ENCODE measurements at regions not wholly inside any gene's neighbourhood (a gene's known extent, or its start where the extent isn't known, plus 50 kb on each side); places are given as distances from the start of the nearest gene placed in this dataset.

DNA sequence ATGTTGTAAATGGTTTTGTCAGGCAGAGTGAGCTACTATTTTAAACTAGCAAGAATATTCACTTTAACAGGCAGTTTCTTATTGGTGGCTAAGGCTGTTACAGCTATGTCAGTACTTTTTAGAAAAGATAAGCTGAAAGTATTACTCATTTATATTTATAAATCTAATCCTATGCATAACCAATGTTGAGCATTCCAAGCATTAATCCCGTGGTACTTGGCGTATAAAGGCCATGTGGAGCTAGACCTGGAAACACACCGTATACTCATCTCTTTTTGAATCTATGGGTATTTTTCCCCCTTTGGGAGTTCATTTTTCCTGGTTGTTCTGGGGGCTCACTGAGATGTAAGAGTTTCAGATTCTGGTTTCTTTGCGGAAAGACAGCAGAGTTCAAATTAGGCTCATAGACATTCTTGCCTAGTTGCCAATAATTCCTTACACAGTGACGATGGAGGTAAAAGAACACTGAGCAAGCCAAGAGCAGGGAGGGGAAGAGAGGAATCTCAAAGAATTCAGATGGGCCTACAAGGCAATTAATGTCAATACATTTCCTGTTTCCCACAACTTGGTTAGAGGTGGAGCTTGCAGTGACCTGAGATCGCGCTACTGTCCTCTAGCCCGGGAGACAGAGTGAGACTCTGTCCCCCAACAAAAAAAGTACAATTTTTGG is 211.5 kb downstream of the SOX4 start:
- no peaks in the 10 kb centered on the region for H3K9me3 Mint-ChIP-seq
- Histone ChIP-seq H2AFZ (ENCODE audit: low read length) (no peak overlapping the region), H2BK120ac (ENCODE audit: low read depth, low read length, poor library complexity, severe bottlenecking) (no peak overlapping the region), H3K4ac (ENCODE audit: low read depth, low read length) (no peak overlapping the region), H3K23ac (ENCODE audit: insufficient read length, low read depth, low read length) (no peak overlapping the region), H3T11ph (ENCODE audit: low read length) (no peak overlapping the region), H3K9me3 (ENCODE audit: control insufficient read depth, low read depth, low read length) (no peaks in the 10 kb centered on the region), H3K79me2 (ENCODE audit: insufficient read depth, low read length) (peaks cover 8% of the 10 kb centered on the region; the same call in 1 of the 2 replicates), H4K8ac (replicated peaks; ENCODE audit: insufficient read length, low read depth, low read length) (no peak overlapping the region), H2BK12ac (ENCODE audit: insufficient read length, low read depth, low read length) (no peak overlapping the region), H2BK5ac (ENCODE audit: insufficient read length, low read length) (no peak overlapping the region), H2BK15ac (ENCODE audit: low read depth, low read length) (no peak overlapping the region), H3K27ac (ENCODE audit: insufficient read length, low read depth, low read length) (no peak overlapping the region), H4K91ac (ENCODE audit: insufficient read length, low read depth, low read length) (no peak overlapping the region), H3K9ac (ENCODE audit: extremely low read depth, insufficient read length, low read length) (peak overlapping the region; percentile 33), H2AK5ac (ENCODE audit: insufficient read length, low read length) (no peak overlapping the region), H3K4me1 (ENCODE audit: insufficient read depth, low read length) (peaks cover 10% of the 10 kb centered on the region; the same call in 1 of the 2 replicates), H3K23me2 (ENCODE audit: insufficient read length, low read depth, low read length, poor library complexity, severe bottlenecking) (no peaks in the 10 kb centered on the region), H2BK20ac (ENCODE audit: low read depth, low read length, poor library complexity, severe bottlenecking) (no peak overlapping the region), H3K27me3 (ENCODE audit: insufficient read depth, low read length) (no peaks in the 10 kb centered on the region), H3K14ac (ENCODE audit: insufficient read depth, low read length) (no peak overlapping the region), H4K5ac (ENCODE audit: insufficient read length, low read depth, low read length) (no peak overlapping the region), H3K18ac (ENCODE audit: insufficient read length, low read depth, low read length) (no peak overlapping the region), H3K56ac (ENCODE audit: insufficient read length, low read depth, low read length) (no peak overlapping the region), H3K4me2 (ENCODE audit: insufficient read depth, insufficient read length, low read length) (no peak overlapping the region), H4K20me1 (ENCODE audit: control insufficient read depth, insufficient read depth, insufficient read length) (peaks cover 2% of the 10 kb centered on the region), H3K79me1 (ENCODE audit: insufficient read depth, low read depth, low read length, poor library complexity, severe bottlenecking) (peaks cover 11% of the 10 kb centered on the region)
- TF ChIP-seq, protein P1, sequence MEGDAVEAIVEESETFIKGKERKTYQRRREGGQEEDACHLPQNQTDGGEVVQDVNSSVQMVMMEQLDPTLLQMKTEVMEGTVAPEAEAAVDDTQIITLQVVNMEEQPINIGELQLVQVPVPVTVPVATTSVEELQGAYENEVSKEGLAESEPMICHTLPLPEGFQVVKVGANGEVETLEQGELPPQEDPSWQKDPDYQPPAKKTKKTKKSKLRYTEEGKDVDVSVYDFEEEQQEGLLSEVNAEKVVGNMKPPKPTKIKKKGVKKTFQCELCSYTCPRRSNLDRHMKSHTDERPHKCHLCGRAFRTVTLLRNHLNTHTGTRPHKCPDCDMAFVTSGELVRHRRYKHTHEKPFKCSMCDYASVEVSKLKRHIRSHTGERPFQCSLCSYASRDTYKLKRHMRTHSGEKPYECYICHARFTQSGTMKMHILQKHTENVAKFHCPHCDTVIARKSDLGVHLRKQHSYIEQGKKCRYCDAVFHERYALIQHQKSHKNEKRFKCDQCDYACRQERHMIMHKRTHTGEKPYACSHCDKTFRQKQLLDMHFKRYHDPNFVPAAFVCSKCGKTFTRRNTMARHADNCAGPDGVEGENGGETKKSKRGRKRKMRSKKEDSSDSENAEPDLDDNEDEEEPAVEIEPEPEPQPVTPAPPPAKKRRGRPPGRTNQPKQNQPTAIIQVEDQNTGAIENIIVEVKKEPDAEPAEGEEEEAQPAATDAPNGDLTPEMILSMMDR (conservative IDR thresholded peaks at IDR 0.05): no peak
- H3K27me3 Mint-ChIP-seq (ENCODE audit: low read depth): no peaks in the 10 kb centered on the region
- no CpG with 5 or more reads among the region's 8 CpGs for WGBS (ENCODE audit: extremely low coverage, insufficient read length, low lambda C conversion rate)
- DNase-seq: no peak
- H3K4me3 Mint-ChIP-seq: no peak overlapping the region
- peak overlapping the region; percentile 8 to 78 (median 50); a peak in 3 of 7 replicates for H3K27ac Mint-ChIP-seq
- peaks cover 32 to 34% of the 10 kb centered on the region in 2 experiments for H3K4me1 Mint-ChIP-seq
- H3K36me3 Mint-ChIP-seq (ENCODE audit: insufficient read depth in 1 of 3, low read depth in 3 of 3): peaks cover 10 to 34% (median 21%) of the 10 kb centered on the region in 3 experiments
